HG03280 (cell line): ENCODE measurements at regions not wholly inside any gene's neighbourhood (a gene's known extent, or its start where the extent isn't known, plus 50 kb on each side); places are given as distances from the start of the nearest gene placed in this dataset.
"Not testable (repeated sequence)": the region's sequence is repeated elsewhere in the genome, so short reads cannot be mapped to it uniquely, and the experiment has no call there.

Experiments used
- ATAC-seq: cut with Tn5 transposase; IDR thresholded peaks from one replicate; pipeline ENCODE4 v1.9.1; 2021; ENCODE audit warnings: mild to moderate bottlenecking, moderate library complexity; ENCODE audit not compliant: unreplicated experiment

GRCh38 chr7:13627455-13627854 is 362.0 kb downstream of the ETV1 start:
- ATAC-seq: no peak

- no peak for ATAC-seq
These were observed 361.0 kb downstream of the ETV1 start for GRCh38 chr7:13628239-13629001.

GRCh38 chr7:13631207-13632049 is 358.0 kb downstream of the ETV1 start:
- ATAC-seq: not testable (repeated sequence)

GRCh38 chr7:13633857-13634256 is 355.6 kb downstream of the ETV1 start:
- no peak for ATAC-seq

DNA sequence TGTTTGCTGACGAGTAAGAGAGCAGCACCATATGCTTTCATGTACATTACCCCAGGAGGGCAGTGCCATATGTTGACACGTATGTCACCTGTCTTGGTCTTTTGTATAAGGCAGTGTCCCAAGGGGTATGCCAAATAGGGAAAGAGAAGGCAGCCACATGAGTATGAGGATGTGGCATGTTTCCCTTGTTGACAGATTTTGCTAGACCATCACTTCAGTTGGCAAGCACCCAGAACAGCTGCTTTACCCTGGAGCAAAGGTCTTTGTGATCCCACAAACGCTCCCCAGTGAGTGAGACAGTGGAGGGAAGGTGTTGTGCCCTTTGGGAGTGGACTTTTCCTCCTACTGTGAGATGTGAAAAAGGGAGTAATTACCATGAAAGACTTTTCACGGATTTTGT is 350.1 kb downstream of the ETV1 start:
- no peak for ATAC-seq

- ATAC-seq: no peak
These were observed 347.8 kb downstream of the ETV1 start for GRCh38 chr7:13641714-13642113.

DNA sequence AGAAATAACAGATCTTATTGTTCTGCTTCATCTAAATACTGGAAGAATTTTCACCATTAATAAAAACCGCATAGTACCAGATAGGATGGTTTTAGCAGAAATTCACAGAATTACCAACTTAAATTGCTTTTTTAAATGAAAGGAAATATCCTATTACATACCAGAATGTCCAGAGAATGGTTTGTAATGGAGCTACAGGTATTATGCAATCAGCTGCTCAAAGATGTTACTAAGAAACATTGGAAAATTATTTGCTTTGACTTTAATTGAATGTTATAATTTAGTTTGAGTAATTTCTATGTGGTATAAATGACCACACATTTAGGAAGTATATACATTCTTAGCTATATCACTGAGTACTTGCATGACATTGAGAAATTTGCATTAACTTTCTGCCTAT is 338.3 kb downstream of the ETV1 start:
- ATAC-seq: no peak

GRCh38 chr7:13656330-13656729 is 333.1 kb downstream of the ETV1 start:
- ATAC-seq: no peak

DNA sequence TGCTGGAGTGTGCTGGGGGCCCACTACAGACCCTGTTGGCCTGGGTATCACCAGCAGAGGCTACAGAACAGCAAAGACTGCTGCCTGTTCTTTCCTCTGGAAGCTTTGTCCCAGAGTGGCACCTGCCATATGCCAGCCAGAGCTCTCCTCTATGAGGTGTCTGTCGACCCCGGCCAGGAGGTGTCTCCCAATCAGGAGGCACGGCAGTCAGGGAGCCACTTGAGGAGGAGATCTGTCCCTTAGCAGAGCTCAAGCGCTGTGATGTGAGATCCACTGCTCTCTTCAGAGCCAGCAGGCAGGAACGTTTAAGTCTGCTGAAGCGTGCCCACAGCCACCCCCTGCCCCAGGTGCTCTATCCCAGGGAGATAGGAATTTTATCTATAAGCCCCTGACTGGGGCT is 316.2 kb downstream of the ETV1 start:
- no peak for ATAC-seq

DNA sequence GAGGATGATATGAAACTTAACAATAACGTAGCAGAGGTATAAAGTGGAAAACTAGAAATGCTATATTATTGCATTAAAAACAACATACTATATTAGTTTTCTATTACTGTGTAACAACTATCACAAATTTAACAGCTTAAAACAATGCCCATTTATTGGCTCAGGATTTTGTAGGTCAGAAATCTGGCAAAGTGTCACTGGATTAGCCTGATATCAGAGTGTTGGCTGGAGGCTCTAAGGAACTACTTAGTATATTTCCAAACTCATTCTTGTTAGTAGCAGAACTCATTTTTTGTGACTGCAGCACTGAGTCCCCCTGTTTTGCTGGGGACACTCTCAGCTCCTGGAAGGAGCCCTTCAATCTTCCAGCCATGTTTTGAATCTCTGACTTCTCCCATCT is 306.8 kb downstream of the ETV1 start:
- no peak for ATAC-seq

DNA sequence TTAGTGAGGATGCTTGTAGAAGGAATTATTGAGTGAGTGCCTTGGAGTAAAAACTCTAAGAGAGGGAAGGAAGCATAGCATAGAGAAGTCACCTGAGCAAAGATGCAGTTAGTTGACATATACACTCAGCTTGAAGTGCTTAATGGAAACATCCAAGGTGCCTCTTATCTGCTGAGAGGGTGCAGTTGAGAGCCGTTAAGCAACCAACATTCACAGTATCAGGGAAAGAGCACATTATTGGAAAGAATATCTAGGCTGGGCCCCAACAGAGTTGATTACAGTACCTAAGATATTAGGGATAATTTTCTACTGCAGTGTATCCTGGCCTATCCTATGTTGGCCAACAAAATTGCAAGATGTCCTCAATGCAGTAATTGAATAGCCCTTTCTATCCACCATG is 302.0 kb downstream of the ETV1 start:
- ATAC-seq: no peak

GRCh38 chr7:13692548-13692947 is 296.9 kb downstream of the ETV1 start:
- ATAC-seq: no peak

- no peak for ATAC-seq
These were observed 287.2 kb downstream of the ETV1 start for GRCh38 chr7:13702251-13702650.

- no peak for ATAC-seq
These were observed 280.8 kb downstream of the ETV1 start for GRCh38 chr7:13708670-13709069.

GRCh38 chr7:13713092-13713491 is 276.4 kb downstream of the ETV1 start:
- no peak for ATAC-seq

DNA sequence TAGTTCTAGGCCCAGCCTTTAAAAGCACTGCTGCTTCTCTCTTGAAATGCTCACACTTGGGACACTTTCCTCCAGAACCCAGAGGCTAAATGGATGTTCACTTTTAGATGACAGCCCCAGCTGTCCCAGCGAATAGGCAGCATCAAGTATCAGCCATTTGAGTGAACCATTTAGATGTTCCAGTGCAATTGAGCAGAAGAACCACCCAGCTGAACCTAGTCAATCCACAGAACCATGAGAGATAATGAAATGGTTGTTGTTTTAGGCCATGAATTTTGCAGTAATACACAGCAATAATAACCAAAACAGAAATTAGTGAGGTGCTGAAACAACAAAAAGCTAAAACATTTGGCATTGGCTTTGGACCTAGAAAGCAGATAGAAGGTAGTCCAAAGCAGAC is 273.9 kb downstream of the ETV1 start:
- ATAC-seq: no peak

DNA sequence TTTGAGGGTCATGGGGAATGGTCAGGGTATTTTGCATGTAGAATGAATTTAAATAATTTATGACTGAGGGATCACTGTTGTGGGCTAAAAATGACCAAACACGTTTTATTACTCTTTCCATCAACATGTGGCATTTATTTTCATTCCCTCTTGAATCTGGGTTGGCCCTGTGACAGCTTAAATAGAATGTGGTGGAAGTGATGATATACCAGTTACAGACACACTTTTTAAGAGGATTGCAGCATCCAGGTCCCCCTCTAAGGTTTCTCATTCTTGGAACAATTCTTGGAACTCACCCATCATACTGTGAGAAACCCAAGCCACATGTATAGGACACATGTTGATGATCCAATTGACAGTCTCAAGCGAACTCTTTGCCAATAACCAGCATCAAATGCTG is 272.4 kb downstream of the ETV1 start:
- ATAC-seq: no peak

DNA sequence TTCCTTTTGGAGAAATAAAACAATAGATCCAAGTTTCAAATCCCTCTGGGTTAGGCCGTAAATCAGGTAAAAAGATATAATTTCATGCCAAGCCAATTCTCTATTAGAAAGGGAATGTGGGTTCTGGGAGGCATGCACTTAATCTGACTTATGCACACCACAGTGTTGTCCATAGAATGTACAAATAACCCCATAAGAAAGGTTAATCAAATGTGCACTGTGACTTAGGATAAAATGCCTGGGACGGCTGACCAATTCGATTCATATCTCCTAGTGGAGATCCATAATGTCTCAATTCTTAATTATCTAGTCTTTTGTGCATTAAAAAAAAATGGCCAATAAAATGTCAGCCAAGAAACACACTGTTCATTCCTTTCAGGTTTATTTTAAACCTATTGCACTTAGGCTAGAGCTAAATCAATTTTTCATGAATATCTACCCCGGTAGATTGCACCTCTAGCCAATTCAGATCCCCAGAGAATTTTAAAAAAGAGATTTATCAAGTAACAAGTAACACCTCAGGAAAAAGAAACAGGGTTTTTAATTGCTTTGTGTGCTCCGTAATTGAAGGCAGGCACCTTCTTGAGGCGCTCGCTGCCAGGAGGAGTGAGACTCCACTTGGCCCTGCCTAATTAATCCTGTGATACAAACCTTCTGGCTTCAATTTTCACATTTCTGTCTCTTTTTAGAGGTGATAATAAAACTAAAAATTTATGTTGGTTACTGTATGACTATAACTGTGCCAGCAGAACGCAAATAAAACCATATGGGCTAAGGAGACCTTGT is 265.1 kb downstream of the ETV1 start:
- ATAC-seq: no peak

GRCh38 chr7:13724977-13725566 is 264.4 kb downstream of the ETV1 start:
- ATAC-seq: no peak

DNA sequence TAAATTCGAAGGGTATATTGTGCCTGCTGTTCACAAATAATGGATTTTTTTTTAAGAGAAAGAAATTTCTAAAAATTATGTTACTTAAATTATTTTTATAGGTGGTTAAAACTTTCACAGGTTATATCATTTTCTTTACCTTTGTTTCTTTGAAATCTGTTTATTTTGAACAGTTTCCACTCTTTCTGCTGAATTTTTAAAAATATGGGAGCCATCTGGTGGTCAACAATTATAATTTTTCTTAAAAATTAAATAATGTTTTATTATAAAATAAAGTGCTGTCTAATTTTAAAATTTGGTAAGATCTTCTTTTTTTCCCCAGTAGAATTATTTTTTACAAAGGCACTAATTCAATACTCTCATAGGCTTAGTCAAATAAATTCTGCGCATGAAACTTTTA is 263.9 kb downstream of the ETV1 start:
- no peak for ATAC-seq

DNA sequence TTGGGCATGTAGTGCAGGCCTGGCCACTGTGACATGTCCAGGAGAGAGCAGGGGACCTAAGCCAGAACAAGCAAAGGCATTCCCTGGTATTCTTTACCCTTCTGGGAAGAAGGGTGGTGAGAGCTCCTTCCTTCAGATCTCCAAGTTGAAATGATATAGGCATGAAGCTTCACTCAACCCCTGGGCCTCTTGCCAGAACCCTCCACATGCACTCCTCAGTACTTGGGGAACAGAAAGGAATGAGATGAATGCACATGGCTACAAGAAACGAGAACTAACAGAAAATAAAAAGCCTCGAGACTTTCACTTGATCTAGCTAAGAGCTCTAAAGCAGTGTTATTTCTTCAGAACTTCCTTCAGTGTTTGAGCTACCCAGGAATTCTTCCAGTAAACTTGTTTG is 262.2 kb downstream of the ETV1 start:
- no peak for ATAC-seq
